Hematopoietic multipotent progenitor cell treated with erythropoietin and hydrocortisone succinate and interleukin-3 and kit ligand, for 8 days (in vitro differentiated cells): ENCODE measurements at regions not wholly inside any gene's neighbourhood (a gene's known extent, or its start where the extent isn't known, plus 50 kb on each side); places are given as distances from the start of the nearest gene placed in this dataset.

ENCODE experiments used
- DNase-seq: peaks from one replicate; pipeline ENCODE4 v3.0.0-alpha.2; 2015

- no peak for DNase-seq
Observed at GRCh38 chr11:13874597-13874996, 87.9 kb upstream of the SPON1 start.

- DNase-seq, result no peak
Observed at GRCh38 chr11:13875643-13876042, 86.9 kb upstream of the SPON1 start.

GRCh38 chr11:13876423-13876822 lies 86.1 kb upstream of the SPON1 start:
- DNase-seq, result peak; percentile 83

GRCh38 chr11:13878077-13878476 lies 84.4 kb upstream of the SPON1 start:
- no peak for DNase-seq

GRCh38 chr11:13880634-13881033 lies 81.9 kb upstream of the SPON1 start:
- no peak for DNase-seq

- no peak for DNase-seq
Observed at GRCh38 chr11:13881226-13881905, 81.2 kb upstream of the SPON1 start.

GRCh38 chr11:13883042-13883441 lies 79.5 kb upstream of the SPON1 start:
- DNase-seq, result no peak

GRCh38 chr11:13883589-13883988 lies 78.9 kb upstream of the SPON1 start:
- DNase-seq, result no peak

GRCh38 chr11:13884158-13884799 lies 78.2 kb upstream of the SPON1 start:
- no peak for DNase-seq

GRCh38 chr11:13885083-13885482 lies 77.4 kb upstream of the SPON1 start:
- DNase-seq, result no peak

GRCh38 chr11:13889552-13890249 lies 72.8 kb upstream of the SPON1 start:
- DNase-seq, result no peak

- DNase-seq, result no peak
Observed at GRCh38 chr11:13891911-13892310, 70.6 kb upstream of the SPON1 start.

- no peak for DNase-seq
Observed at GRCh38 chr11:13896175-13896980, 66.1 kb upstream of the SPON1 start.

- no peak for DNase-seq
Observed at GRCh38 chr11:13896981-13897353, 65.6 kb upstream of the SPON1 start.

- no peak for DNase-seq
Observed at GRCh38 chr11:13897646-13898276, 64.8 kb upstream of the SPON1 start.

GRCh38 chr11:13899603-13900002 lies 62.9 kb upstream of the SPON1 start:
- no peak for DNase-seq

- no peak for DNase-seq
Observed at GRCh38 chr11:13902523-13902922, 60.0 kb upstream of the SPON1 start.

GRCh38 chr11:13905137-13905781 lies 57.3 kb upstream of the SPON1 start:
- no peak for DNase-seq

GRCh38 chr11:13907678-13908077 lies 54.8 kb upstream of the SPON1 start:
- DNase-seq, result no peak

GRCh38 chr11:13908535-13908934 lies 54.0 kb upstream of the SPON1 start:
- no peak for DNase-seq
